GM21529 (cell line): ENCODE measurements at regions not wholly inside any gene's neighbourhood (a gene's known extent, or its start where the extent isn't known, plus 50 kb on each side); places are given as distances from the start of the nearest gene placed in this dataset.

ENCODE experiments used
- ATAC-seq: cut with Tn5 transposase; IDR thresholded peaks from one replicate; pipeline ENCODE4 v1.9.1; 2021; ENCODE audit not compliant: unreplicated experiment

DNA sequence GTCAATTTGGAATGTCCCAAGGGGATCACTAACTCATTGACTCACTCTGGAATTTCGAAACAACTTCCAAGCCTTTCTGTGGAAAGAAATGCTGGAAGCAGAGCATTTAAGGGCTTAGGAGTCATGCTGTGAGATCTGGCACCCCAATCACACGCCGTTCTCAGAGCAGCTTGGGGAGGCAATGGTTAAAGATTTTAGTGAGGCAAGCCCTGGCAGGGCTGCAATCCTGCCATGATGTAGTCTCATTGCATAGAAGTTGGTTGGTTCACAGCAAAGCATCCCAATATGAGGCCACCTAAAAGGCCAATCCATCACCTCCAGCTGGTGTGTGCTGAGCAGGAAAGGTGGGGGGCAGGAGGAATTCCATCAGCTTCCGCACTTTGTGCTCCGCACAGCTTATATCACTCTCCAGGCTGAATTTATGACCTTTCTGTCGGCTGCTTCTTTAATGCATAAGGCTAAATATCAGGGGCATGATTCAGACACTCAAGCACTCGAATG, 1043.9 kb upstream of the POU3F3 start:
- no peak for ATAC-seq

DNA sequence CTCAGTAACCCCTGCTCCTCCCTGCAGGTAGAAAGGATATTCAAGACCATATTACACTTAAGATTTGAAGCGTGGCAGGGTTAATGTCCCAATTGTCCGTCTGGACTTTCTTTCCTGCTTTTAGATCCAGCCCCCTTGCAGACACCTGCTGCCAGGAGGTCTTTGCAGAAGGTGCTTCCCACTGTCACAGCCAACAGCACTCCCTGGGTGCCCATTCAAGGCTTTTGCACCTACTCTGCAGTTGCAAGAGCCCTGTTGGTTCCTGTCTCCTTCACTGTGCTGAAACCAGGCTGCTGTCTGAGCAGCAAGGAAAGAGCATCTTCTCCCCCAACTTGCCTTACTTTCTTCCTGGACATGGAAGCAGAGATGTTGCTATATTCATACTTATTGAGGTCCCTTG, 1043.0 kb upstream of the POU3F3 start:
- ATAC-seq: no peak

DNA sequence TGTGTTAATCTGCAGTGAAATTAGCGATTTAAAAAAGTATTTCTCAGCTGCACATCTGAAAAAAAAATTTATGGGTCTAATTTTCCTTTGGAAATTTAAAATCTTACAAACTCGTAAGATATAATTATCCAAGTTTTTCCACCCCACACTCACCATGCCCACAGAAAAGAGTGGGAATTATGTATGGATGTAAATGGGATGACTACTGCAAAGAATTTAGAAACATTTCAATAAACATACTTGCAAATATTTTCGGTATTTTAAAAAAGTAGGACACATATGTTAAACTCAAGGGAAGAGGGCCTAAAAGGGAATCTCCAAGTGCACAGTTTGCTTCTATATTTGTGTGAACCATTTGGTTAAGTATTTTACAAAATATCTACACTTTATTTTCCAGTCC, 1039.9 kb upstream of the POU3F3 start:
- no peak for ATAC-seq

DNA sequence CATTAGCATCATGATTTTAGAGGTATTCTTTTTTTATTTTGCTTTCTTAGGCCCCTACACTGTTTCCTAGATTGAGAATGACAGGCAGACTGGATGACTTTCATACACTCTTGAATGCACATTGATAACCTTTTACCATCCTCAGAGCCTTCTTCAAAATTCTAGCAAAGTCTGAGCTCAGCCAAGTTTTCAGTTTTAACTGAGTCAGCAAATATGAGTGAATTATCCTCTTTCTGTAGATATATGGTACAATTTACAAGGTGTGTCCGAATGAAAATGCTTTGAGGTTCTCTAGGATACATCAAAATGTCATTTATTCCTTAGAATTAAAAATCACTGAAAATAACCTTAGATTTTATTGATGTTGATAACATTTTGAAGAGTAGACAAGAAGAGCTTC, 1038.2 kb upstream of the POU3F3 start:
- no peak for ATAC-seq

DNA sequence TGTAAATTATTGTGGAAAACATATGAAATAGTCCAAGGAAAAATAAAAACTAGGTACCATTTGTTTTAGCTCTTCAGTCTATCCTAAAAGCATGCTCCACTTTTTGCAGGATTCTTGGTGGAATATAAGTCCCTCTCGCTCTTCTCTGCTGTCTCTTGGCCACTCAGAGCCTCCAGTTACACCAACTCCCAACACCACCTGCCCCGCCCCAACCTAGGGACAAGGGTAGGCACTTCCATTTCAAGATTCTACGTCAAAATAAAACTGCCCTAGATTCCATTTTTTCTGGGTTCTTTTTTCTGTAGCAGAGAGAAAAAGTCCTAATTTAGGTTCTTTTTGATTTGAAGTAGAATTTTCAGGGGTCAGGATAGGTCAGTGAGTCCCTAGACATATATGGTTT, 1036.2 kb upstream of the POU3F3 start:
- ATAC-seq: no peak

DNA sequence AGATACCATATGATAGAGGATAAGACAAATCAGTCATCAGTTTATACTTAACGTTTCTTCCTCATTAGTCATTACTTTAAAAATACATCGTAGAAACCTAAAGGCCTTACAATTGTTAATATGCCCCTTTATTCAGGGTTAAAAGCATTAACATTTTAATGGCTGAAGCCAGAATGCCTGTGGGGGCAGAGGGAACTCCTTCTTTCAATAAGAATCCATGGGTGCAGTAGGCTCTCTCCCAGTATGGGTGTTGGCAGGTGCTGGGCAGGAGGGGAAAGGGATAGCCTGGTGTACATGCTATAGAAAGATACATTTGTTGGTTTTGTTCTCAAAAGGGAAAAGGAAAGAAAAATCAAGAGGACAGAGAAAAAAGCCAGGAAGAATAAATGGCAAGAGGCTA, 1035.7 kb upstream of the POU3F3 start:
- no peak for ATAC-seq

DNA sequence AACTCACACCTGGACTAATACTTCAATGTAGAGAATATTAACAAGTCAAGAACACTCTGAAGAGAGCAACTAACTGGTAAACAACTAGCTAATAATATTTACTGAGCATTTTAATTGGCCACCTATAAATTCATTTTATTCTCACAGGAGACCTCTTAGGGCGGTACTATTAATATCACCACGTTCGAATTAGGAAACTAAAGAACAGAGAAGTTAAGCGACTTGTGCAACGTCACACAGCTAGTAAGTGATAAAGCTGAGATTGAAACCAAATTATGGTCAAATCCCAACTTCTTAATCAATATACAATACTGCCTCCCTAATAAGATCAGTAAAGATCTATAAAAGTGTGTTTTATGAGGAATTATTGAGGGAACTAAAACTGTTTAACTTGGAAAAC, 1034.3 kb upstream of the POU3F3 start:
- no peak for ATAC-seq

DNA sequence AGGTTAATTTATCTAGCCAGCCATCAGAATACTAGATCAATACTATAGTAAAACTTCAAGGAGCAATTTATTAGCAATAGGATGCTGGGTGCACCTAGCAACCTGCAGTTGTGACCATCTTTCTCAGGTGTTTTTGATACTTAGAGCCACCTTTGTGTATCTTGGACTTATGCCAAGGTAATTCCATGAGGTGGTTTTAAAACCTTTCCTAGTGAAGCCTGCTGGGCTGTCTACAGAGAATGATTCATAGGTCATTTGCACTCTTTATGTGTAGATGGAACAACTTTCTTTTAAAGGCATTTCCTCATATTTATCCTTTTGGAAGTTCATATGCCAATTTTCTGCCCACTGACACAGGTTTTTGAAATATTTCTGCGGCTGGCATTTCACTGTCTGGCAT, 1030.1 kb upstream of the POU3F3 start:
- ATAC-seq: no peak

DNA sequence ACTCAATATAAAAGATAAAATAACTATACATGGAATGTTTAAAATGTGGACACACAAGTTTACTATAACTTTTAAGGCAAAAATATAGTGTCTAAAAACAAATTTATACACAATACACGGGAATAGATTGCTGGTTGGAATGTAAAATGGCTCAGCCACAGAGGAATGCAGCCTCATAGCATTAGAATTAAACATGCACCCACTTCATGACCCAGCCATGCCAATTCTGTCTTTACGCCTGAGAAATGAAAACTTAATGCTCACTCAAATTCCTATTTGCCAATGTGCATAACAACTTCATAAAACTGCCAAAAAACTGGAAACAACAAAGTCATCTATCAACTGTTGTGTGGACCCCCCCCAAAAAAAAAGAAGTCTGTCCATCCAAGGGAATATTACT, 1006.6 kb upstream of the POU3F3 start:
- no peak for ATAC-seq

DNA sequence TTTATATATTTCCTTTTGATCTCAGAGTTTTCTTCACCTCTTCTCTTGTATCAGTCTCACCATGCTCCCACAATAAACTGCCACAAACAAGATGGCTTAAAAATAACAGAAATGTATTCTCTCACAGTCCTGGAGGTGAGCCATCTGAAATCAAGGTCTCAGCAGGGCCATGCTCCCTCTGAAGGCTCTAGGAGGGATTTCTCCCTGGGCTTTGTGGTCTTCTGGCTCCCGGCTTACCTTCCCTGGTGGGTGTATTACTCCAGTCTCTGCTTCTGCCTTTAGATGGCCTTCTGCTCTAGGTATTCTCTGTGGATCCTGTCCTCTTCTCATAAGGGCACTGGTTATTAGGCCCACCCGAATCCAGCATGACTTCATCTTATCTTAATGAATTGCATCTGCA, 994.7 kb upstream of the POU3F3 start:
- ATAC-seq: no peak

DNA sequence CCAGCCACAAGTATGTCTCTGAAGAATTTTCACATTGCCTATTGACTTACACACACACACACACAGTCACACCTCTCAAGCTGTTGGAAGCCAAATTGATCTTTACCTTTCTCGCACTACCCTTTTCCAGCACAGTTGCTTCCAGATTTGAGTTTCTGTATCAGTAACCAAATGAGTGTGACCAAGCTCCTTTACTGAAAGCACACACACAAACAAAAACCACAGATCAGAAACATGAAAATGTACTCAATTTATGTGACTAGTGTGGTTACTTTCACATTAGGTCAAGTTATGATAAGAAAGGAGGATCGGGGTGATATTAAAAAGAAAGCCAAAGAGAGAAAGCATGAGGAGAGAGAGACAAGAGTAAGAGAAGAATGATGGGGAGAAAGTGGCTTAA, 993.9 kb upstream of the POU3F3 start:
- no peak for ATAC-seq

DNA sequence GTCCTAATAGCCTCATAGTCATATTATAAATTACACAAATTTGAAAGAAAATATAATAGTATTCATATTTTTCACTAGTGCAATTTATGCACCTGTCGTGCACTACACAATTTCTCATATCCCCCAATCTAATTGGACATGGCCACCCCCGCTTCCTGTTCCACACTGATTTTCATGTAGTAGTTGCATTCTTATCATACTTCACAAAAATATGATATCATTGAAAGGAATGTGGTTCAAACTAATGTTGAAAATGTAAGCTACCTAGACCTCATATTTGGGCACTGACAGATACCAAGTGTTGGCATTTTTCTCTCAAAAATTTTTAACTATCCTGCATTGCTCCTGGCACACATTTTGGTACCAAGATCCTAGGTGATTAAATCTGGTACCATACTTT, 985.5 kb upstream of the POU3F3 start:
- ATAC-seq: no peak

DNA sequence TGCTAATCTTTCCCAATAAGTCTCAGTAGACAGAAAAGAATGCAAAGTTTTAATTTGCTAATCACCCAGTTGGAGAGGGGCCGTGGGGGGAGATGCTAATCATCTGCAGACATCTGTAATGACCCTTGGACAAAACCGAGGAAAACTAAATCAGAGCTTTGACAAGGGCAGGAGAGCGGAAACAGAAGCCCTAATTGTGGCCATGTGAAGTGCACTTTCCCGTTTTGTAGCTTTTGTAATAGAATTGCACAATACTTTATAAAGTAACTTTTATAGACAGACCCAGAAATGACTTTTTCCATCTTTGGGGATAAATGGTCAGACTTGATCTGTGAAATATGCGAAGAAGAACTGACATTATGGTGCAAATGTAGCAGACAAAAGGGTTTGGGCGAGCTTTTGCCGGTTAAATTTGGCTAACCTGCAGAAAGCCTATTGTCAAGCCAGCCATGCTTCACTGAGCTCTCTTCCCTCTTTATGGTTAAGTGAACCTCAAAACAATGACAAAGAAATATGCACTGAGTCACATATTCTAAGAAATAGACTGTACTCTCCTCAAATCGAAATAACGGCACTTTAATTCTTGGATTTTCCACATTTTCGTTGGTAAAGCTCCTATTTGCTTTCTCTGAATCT, 980.1 kb upstream of the POU3F3 start:
- ATAC-seq: no peak

DNA sequence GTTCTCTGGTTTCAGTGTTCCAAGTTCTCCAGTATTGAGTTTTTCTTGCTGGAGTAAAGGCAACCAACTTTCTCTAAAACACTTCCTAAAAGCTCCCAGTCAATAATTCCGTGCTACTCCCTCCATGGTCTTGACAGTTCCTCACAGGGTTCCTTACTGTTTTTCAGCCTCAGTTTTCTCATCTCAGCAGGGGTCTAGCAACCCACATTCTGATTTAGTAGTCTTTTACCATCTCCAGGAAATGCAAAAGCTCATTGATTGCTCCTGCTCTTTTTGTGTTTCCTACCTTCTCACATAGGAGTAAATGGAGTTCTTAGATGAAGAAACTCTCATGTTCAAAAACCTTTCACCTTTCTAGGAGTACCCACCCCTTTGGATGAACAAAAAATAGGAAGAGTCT, 978.8 kb upstream of the POU3F3 start:
- no peak for ATAC-seq

DNA sequence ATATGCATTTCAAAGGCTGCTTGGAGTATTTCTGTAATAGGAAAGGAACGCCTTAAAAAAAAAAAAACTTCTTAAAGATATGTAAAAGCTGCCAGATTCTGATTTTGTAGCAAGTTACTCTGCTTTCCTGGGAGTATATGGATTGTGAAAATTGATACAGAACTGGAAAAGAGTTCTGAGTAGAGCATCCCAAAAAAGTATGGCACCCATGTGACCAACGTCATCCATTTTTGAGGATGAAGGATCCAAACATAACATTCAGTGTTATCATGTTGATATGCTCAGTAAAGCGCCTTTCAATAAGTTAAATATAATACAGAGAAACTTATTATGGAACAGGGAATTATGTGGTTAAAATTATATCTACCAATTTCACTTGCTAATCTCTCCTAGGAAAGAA, 978.4 kb upstream of the POU3F3 start:
- no peak for ATAC-seq

DNA sequence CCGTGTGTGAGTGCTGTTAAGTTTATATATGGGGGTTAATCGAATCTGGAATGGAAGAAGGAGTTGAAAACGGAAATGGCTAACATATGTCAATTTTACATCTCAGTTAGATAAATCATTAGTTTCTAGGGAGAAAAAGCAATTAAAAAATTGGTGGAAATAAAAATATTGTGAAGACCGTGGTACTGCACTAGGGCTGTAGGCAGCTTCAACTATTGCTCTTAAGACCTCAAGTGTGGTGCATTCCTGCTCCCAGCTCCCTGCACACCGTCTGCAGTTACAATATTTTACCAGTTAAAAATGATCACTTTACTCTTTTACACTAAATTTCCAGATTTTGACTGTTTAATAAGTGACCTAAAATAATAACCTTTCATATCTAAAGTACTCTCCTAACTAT, 977.3 kb upstream of the POU3F3 start:
- ATAC-seq: no peak

DNA sequence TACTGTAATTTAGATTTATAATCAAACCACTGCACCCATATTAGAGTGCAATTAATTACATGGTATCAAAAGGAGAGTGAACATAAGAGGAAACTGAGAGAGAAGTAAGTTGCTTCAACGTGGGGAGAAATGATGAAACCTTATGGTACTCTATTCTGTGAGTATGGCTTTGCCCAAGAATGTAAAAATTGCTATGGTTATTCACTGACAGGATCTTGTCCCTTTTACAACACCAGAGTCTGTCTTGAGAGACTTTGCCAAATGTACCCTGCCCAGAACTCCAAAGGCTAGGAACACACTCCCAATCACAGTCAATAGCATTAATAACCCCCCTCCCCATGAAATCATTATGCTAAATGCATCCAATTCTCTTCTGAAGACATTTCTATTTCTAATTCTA, 974.8 kb upstream of the POU3F3 start:
- no peak for ATAC-seq

DNA sequence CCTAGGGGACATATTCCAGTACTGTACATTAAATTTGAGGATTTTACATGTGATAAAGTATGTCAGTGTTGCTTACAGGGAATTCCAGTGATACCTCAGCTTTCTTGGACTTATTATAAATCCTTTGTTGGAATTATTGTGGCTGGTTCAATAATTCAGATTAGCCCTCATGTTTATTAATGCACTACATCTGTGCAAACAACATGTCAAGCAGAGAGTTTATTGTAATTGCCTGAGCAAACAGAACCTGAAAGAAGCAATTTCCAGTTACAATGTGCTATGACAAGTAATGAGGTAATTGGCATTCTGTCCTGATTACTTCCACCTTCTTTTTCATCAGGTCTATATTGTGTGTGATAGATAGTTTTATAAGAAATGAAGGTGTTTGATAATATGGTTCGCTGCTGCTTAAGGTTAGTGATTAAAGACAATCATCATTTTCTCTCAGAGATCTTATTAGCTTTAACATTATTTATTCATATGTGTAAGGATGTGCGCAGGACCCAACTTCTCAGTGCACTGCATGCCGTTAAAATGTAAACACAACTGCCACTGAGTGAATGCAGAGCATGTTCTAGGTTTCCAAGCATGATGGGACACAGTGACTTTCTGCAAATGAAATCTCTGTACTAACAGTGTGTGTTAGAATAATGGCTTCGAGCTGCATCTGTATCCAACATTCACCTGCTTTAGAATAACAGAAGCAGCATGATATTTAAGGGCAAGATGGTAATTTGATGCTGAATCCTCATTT, 973.7 kb upstream of the POU3F3 start:
- ATAC-seq: no peak

DNA sequence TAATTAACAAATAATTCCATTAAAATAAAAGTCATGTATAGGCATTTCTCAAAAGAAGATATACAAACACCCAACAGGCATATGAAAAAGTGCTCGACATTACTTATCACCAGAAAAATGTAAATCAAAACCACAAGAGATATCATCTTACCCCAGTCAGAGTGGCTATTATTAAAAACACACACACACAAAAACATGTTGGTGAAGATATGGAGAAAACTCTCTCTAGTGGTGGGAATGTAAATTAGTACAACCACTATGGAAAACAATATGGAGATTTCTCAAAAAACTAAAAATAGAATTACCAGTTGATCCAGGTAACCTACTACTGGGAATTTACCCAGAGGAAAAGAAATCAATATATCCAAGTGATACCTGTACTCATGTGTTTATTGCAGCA, 966.3 kb upstream of the POU3F3 start:
- ATAC-seq: no peak

DNA sequence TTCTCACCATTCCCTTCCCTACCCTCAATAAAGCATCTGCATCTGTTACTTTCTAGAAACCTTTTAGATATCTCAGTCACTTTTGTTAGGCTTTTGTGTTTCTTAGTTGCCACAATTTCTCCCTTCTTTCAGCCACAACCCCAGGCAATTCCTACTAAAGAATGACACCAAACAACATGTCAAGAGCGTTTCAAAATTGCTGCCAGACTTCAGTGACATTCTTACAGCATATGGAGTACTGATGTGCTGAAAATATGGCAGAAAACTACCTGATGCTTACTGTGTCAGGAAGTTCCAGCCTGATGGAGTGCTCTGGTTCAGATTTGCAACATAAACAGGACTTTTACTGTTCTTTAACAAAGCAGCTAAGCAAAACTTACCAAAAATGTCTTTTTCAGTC, 957.7 kb upstream of the POU3F3 start:
- ATAC-seq: no peak

DNA sequence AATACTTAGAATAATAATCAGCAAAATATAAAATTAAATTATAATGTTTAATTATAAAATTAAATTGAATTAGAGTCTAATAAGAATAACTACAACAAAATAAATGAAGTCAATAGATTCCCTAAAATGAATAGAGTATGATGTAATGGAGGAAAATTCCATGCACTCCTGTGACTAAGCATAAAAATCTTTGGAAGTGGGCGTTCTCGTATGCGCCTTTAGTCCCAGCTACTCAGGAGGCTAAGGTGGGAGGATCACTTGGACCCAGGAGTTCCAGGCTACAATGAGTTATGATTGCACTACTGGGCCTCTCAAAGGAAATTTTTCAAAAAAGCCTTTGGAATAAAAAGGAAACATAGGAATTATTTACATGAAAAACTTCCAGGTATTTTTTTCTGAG, 955.4 kb upstream of the POU3F3 start:
- no peak for ATAC-seq

DNA sequence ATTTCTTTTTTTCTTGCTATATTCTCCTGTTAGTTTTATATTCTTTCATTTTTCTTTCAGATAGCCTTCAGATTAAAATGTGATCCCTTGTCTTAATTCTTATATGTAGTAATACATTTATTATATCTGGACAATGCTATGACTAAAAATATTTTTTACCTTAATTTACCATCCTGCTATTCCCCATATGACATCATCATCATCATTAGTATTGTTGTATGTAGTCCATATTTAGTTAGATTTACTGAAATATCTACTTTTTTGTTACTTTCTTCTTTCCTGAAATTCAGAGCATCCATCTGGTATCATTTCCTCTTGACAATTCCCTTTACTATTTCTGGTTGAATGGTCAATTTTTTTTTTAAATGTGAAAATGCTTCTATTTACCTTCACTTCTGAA, 951.6 kb upstream of the POU3F3 start:
- no peak for ATAC-seq

DNA sequence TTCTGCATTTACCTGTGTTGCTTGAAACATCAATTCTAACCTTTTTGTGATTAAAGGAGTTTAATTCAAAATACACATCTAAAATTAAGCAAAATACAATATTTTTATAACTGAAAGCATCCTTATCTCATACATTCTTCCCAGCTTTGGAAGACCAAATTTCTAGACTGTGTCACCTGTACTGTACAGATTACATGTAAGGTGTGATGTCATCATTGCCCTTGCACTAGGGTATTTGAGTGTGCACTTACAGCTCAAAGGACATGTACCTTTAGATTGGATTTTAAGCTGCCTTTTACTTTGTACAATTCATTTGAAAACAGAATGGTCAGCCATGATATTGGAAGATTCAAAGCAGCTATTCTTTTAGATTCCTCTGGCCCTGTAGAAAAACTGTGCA, 932.8 kb upstream of the POU3F3 start:
- ATAC-seq: no peak
